IMR-90 (cell line): ENCODE measurements at regions not wholly inside any gene's neighbourhood (a gene's known extent, or its start where the extent isn't known, plus 50 kb on each side); places are given as distances from the start of the nearest gene placed in this dataset.

ENCODE experiments used
- ATAC-seq: fragments of 200-7000 bp; cut with Tn5 transposase; 2 replicates; pipeline ENCODE4 v1.9.1; 2020; ENCODE audit warnings: low read depth, mild to moderate bottlenecking, moderate library complexity
- BruUV-seq: library from RNA; stranded (reverse); fragments of 400-500 nt; replicated peaks from 2 replicates; lab custom pipeline; 2021; lab: Mats Ljungman, UMichigan
- CTCF ChIA-PET: fragments of 300-600 bp; formaldehyde crosslinking; extraction: SDS; loops from one replicate; lab custom pipeline; 2021; ENCODE audit warnings: antibody characterized with exemption; lab: Yijun Ruan, JAX
- POLR2A ChIA-PET: fragments of 300-600 bp; sonication (Branson Sonifier 250); formaldehyde crosslinking; loops from one replicate; lab custom pipeline; 2022; ENCODE audit warnings: antibody characterized with exemption; ENCODE audit not compliant: unreplicated experiment; lab: Charles Lee
- DNase-seq: peaks from one replicate; pipeline ENCODE4 v3.0.0; 2013
- H2AFZ ChIP-seq: replicated peaks from 2 replicates; pipeline ENCODE3; 2013; ENCODE audit warnings: low read length, mild to moderate bottlenecking; ENCODE audit not compliant: poor library complexity
- H2AK5ac ChIP-seq: 2 replicates; pipeline ENCODE4 v1.6.1; 2013; ENCODE audit warnings: low read depth, low read length, inconsistent platforms
- H2AK9ac ChIP-seq: replicated peaks from 2 replicates; pipeline ENCODE3; 2013; ENCODE audit warnings: mild to moderate bottlenecking, low read depth, low read length, moderate library complexity; ENCODE audit not compliant: poor library complexity
- H2BK120ac ChIP-seq: 2 replicates; pipeline ENCODE4 v1.6.1; 2013; ENCODE audit warnings: low read depth, low read length, inconsistent platforms
- H2BK15ac ChIP-seq: 3 replicates; pipeline ENCODE4 v1.6.1; 2013; ENCODE audit warnings: low read depth, low read length, inconsistent platforms
- H2BK20ac ChIP-seq: 2 replicates; pipeline ENCODE4 v1.6.1; 2013; ENCODE audit warnings: low read depth, mild to moderate bottlenecking, inconsistent platforms, low read length, moderate library complexity
- H2BK5ac ChIP-seq: 2 replicates; pipeline ENCODE4 v1.6.1; 2013; ENCODE audit warnings: mild to moderate bottlenecking, low read depth, low read length, inconsistent platforms; ENCODE audit not compliant: poor library complexity, severe bottlenecking
- H3K14ac ChIP-seq: replicated peaks from 2 replicates; pipeline ENCODE4 v1.6.1; 2013; ENCODE audit warnings: low read depth, low read length, inconsistent platforms
- H3K18ac ChIP-seq: 2 replicates; pipeline ENCODE4 v1.6.1; 2013; ENCODE audit warnings: low read depth, low read length, control low read depth
- H3K23ac ChIP-seq: 2 replicates; pipeline ENCODE4 v1.6.1; 2013; ENCODE audit warnings: low read depth, low read length, inconsistent platforms
- H3K27ac ChIP-seq: 2 replicates; pipeline ENCODE4 v1.5.1; 2013; ENCODE audit warnings: mild to moderate bottlenecking, control low read depth, low read length; ENCODE audit not compliant: insufficient read depth
- H3K27me3 ChIP-seq: 2 replicates; pipeline ENCODE4 v1.6.1; 2013; ENCODE audit warnings: low read length; ENCODE audit not compliant: control insufficient read depth, insufficient read depth
- H3K36me3 ChIP-seq: 2 replicates; pipeline ENCODE4 v1.6.1; 2013; ENCODE audit warnings: low read length, mixed read lengths; ENCODE audit not compliant: control insufficient read depth, insufficient read depth
- H3K4ac ChIP-seq: 2 replicates; pipeline ENCODE4 v1.6.1; 2013; ENCODE audit warnings: low read depth, low read length, inconsistent platforms
- H3K4me1 ChIP-seq: 2 replicates; pipeline ENCODE4 v1.6.1; 2013; ENCODE audit warnings: low read length, mixed read lengths; ENCODE audit not compliant: control insufficient read depth, insufficient read depth
- H3K4me2 ChIP-seq: 2 replicates; pipeline ENCODE4 v1.6.1; 2013; ENCODE audit warnings: low read depth, mild to moderate bottlenecking, control low read depth, low read length, moderate library complexity
- H3K4me3 ChIP-seq: 2 replicates; pipeline ENCODE4 v1.5.1; 2013; ENCODE audit warnings: low read depth, mild to moderate bottlenecking, control low read depth, low read length, moderate library complexity; ENCODE audit not compliant: insufficient read depth
- H3K56ac ChIP-seq: 2 replicates; pipeline ENCODE4 v1.6.1; 2013; ENCODE audit warnings: low read length, inconsistent platforms; ENCODE audit not compliant: insufficient read depth; ENCODE audit errors: extremely low read depth
- H3K79me1 ChIP-seq, 2 experiments: 2 replicates each; pipeline ENCODE4 v1.6.1; 2013; ENCODE audit warnings: low read length in 2 of 2, inconsistent platforms in 1 of 2, low read depth in 1 of 2
- H3K9ac ChIP-seq: 2 replicates; pipeline ENCODE4 v1.6.1; 2013; ENCODE audit warnings: low read depth, low read length, control low read depth
- H3K9me1 ChIP-seq: 2 replicates; pipeline ENCODE4 v1.6.1; 2013; ENCODE audit warnings: low read length, inconsistent platforms; ENCODE audit not compliant: insufficient read depth
- H3K9me3 ChIP-seq: 2 replicates; pipeline ENCODE4 v1.6.1; 2013; ENCODE audit warnings: low read length; ENCODE audit not compliant: control insufficient read depth, insufficient read depth
- H4K20me1 ChIP-seq: 2 replicates; pipeline ENCODE4 v1.6.1; 2013; ENCODE audit warnings: low read length, inconsistent platforms; ENCODE audit not compliant: insufficient read depth
- H4K5ac ChIP-seq: 2 replicates; pipeline ENCODE4 v1.6.1; 2013; ENCODE audit warnings: mild to moderate bottlenecking, low read depth, low read length, control low read depth
- H4K8ac ChIP-seq, 2 experiments: 2 replicates each; pipeline ENCODE4 v1.6.1; 2013; ENCODE audit warnings: low read depth in 2 of 2, low read length in 2 of 2, control low read depth in 1 of 2, inconsistent platforms in 1 of 2
- H4K91ac ChIP-seq: 2 replicates; pipeline ENCODE4 v1.6.1; 2013; ENCODE audit warnings: low read depth, low read length, inconsistent platforms; ENCODE audit not compliant: insufficient read depth
- CTCF ChIP-seq: conservative IDR thresholded peaks from 2 replicates; pipeline ENCODE4 v1.5.1; 2012; ENCODE audit warnings: mild to moderate bottlenecking, low read depth, low read length, improper control_type of control experiment
- MXI1 ChIP-seq: IDR thresholded peaks from 2 replicates; pipeline ENCODE4 v1.6.1; 2012; ENCODE audit warnings: low read depth, mild to moderate bottlenecking, low read length, moderate library complexity, borderline replicate concordance
- POLR2A ChIP-seq: IDR thresholded peaks from 2 replicates; pipeline ENCODE4 v1.6.1; 2012; ENCODE audit warnings: mild to moderate bottlenecking, low read depth, low read length
- RFX5 ChIP-seq: IDR thresholded peaks from 2 replicates; pipeline ENCODE4 v1.8.0; 2012; ENCODE audit warnings: low read depth, mild to moderate bottlenecking, low read length, moderate library complexity
- USF2 ChIP-seq: fragments of 150-350 bp; IDR thresholded peaks from 2 replicates; pipeline ENCODE4 v1.6.1; 2017; ENCODE audit warnings: mild to moderate bottlenecking, antibody characterized with exemption, low read length, low read depth
- WGBS, 2 experiments: methylation state at CpG; one replicate each; pipeline versions ENCODE4 v1.1.5 to v1.1.7; 2013; ENCODE audit warnings: missing lambda C conversion rate in 2 of 2; ENCODE audit not compliant: insufficient read length in 1 of 2; ENCODE audit errors: extremely low coverage in 2 of 2; 5-methylcytosine and 5-hydroxymethylcytosine counted together
- dilution Hi-C: fragments of 300-500 bp; cut with HindIII; formaldehyde crosslinking; loops from one replicate; pipeline ENCODE4 v1.14.3; 2018; ENCODE audit warnings: low sequenced_read_pairs; ENCODE audit not compliant: unreplicated experiment
- in situ Hi-C: fragments of 300-500 bp; cut with MboI; formaldehyde crosslinking; loops from 3 replicates; pipeline ENCODE4 v1.14.3; 2019; ENCODE audit warnings: low sequenced_read_pairs, inconsistent platforms, mixed read lengths
- intact Hi-C: fragments of 100-400 bp; cut with micrococcal nuclease; formaldehyde crosslinking; loops from 2 replicates; pipeline ENCODE4 v1.10.0; 2022

GRCh38 chr11:134576286-134576685 is 164.2 kb upstream of the B3GAT1 start:
- H2BK5ac ChIP-seq = no peak overlapping the region
- H4K5ac ChIP-seq = no peak overlapping the region
- H4K8ac ChIP-seq = no peak overlapping the region
- POLR2A ChIA-PET = no interaction called here
- no peaks in the 10 kb centered on the region for H3K79me1 ChIP-seq
- WGBS, 2 experiments = 53% methylated on average over 4 of the region's 9 CpGs; no CpG with 5 or more reads in 1 of the 2 experiments
- H2BK120ac ChIP-seq = no peak overlapping the region
- no peak overlapping the region for H3K14ac ChIP-seq
- no peak overlapping the region for H3K4ac ChIP-seq
- no peak overlapping the region for H3K27ac ChIP-seq
- H2AK9ac ChIP-seq = no peak overlapping the region
- no peak overlapping the region for H2BK20ac ChIP-seq
- BruUV-seq = no TSS peak
- in situ Hi-C loops = no loop called here
- no peak overlapping the region for H2AK5ac ChIP-seq
- H4K91ac ChIP-seq = no peak overlapping the region
- TF ChIP-seq MXI1 (no peak), POLR2A (no peak), USF2 (no peak), CTCF (no peak), RFX5 (no peak)
- H3K4me1 ChIP-seq = no peaks in the 10 kb centered on the region
- H3K4me2 ChIP-seq = no peak overlapping the region
- peaks cover 63% of the 10 kb centered on the region for H3K9me3 ChIP-seq
- H3K36me3 ChIP-seq = no peaks in the 10 kb centered on the region
- H2AFZ ChIP-seq = no peak overlapping the region
- H3K9ac ChIP-seq = no peak overlapping the region
- H2BK15ac ChIP-seq = no peak overlapping the region
- no peaks in the 10 kb centered on the region for H3K27me3 ChIP-seq
- CTCF ChIA-PET = no interaction called here
- H3K18ac ChIP-seq = no peak overlapping the region
- no peaks in the 10 kb centered on the region for H4K20me1 ChIP-seq
- no peak overlapping the region for H3K4me3 ChIP-seq
- DNase-seq (no peak), ATAC-seq (no peak)
- no peaks in the 10 kb centered on the region for H3K9me1 ChIP-seq
- dilution Hi-C loops = no loop called here
- H3K23ac ChIP-seq = no peak overlapping the region
- H3K56ac ChIP-seq = no peak overlapping the region
- intact Hi-C loops = no loop called here
